A549 (cell line): ENCODE measurements at regions not wholly inside any gene's neighbourhood (a gene's known extent, or its start where the extent isn't known, plus 50 kb on each side); places are given as distances from the start of the nearest gene placed in this dataset.

Experiments used
- ATAC-seq, 2 experiments: fragments of 200-7000 bp in 1 of 2; fragments of >200 bp in 1 of 2; cut with Nextera tagmentation in 1 of 2; cut with Tn5 transposase in 1 of 2; 3 replicates each; pipeline versions ENCODE4 v1.8.0 to v1.9.1; 2018 to 2020; ENCODE audit warnings: mild to moderate bottlenecking in 1 of 2, moderate library complexity in 1 of 2
- CTCF ChIA-PET: fragments of 300-600 bp; sonication (Branson Sonifier 250); formaldehyde crosslinking; extraction: SDS; loops from one replicate; lab custom pipeline; 2021; ENCODE audit warnings: antibody characterized with exemption, inconsistent platforms; lab: Yijun Ruan, JAX
- POLR2A ChIA-PET: fragments of 350-600 bp; formaldehyde crosslinking; extraction: SDS; loops from one replicate; lab custom pipeline; 2021; ENCODE audit warnings: antibody characterized with exemption, inconsistent platforms; lab: Yijun Ruan, JAX
- DNase-seq, 2 experiments: peaks; one replicate each; pipeline versions ENCODE4 v3.0.0 to v3.0.0-alpha.2; 2011 to 2016; ENCODE audit warnings: low read depth in 1 of 2, low spot score in 1 of 2
- FAIRE-seq: peaks from 2 replicates; lab custom pipeline; 2011; peaks lifted over from hg19 to GRCh38; lab: Jason Lieb, UNC
- H3K27ac ChIP-seq, 2 experiments: fragments of >200 bp; sonication (Bioruptor Twin); formaldehyde crosslinking; 3 replicates each; pipeline ENCODE4 v1.5.1; 2016 to 2017
- H3K4me1 ChIP-seq: fragments of >200 bp; sonication (Bioruptor Twin); formaldehyde crosslinking; 3 replicates; pipeline ENCODE4 v1.6.1; 2016
- H3K4me2 ChIP-seq: fragments of >200 bp; sonication (Bioruptor Twin); formaldehyde crosslinking; 3 replicates; pipeline ENCODE4 v1.6.1; 2016
- H3K4me3 ChIP-seq: fragments of >200 bp; sonication (Bioruptor Twin); formaldehyde crosslinking; 3 replicates; pipeline ENCODE4 v1.5.1; 2016
- H3K9me3 ChIP-seq: fragments of >200 bp; sonication (Bioruptor Twin); formaldehyde crosslinking; 3 replicates; pipeline ENCODE4 v1.6.1; 2016
- BHLHE40 ChIP-seq: IDR thresholded peaks from 2 replicates; pipeline ENCODE4 v1.6.1; 2012; ENCODE audit warnings: low read depth, low read length, inconsistent platforms
- CBX8 ChIP-seq: fragments of 200-600 bp; sonication (generic); IDR thresholded peaks from 2 replicates; pipeline ENCODE4 v1.6.1; 2016
- CEBPB ChIP-seq, 2 experiments: fragments of >200 bp in 1 of 2; sonication (Bioruptor Twin) in 1 of 2; formaldehyde crosslinking in 1 of 2; IDR thresholded peaks; 2 replicates each; pipeline ENCODE4 v1.6.1; 2012 to 2016
- CHD4 ChIP-seq: fragments of 200-600 bp; sonication (generic); IDR thresholded peaks from 2 replicates; pipeline ENCODE4 v1.6.1; 2016; ENCODE audit warnings: antibody characterized with exemption, mild to moderate bottlenecking, borderline replicate concordance
- EHF ChIP-seq: fragments of 250-450 bp; sonication (Bioruptor Pico); IDR thresholded peaks from 2 replicates; pipeline ENCODE4 v1.5.0; 2020; ENCODE audit warnings: mild to moderate bottlenecking
- EHMT2 ChIP-seq: fragments of 200-600 bp; sonication (generic); IDR thresholded peaks from 2 replicates; pipeline ENCODE4 v1.6.1; 2016; ENCODE audit warnings: antibody characterized with exemption, low read depth, mild to moderate bottlenecking, moderate library complexity
- ESRRA ChIP-seq: fragments of 150-350 bp; IDR thresholded peaks from 2 replicates; pipeline ENCODE4 v1.6.1; 2014; ENCODE audit warnings: mild to moderate bottlenecking, low read length, borderline replicate concordance
- FOSL2 ChIP-seq, 2 experiments: fragments of 450-650 bp in 1 of 2; fragments of >200 bp in 1 of 2; sonication (Bioruptor Twin) in 1 of 2; formaldehyde crosslinking; IDR thresholded peaks; 2 replicates each; pipeline versions ENCODE4 v1.5.0 to v1.6.1; 2016 to 2020; ENCODE audit warnings: mild to moderate bottlenecking in 1 of 2, moderate library complexity in 1 of 2
- FOXS1 ChIP-seq: fragments of 250-450 bp; sonication (Bioruptor Pico); IDR thresholded peaks from 2 replicates; pipeline ENCODE4 v1.5.0; 2020; ENCODE audit warnings: mild to moderate bottlenecking, moderate library complexity
- HDAC2 ChIP-seq: fragments of 200-600 bp; sonication (generic); IDR thresholded peaks from 2 replicates; pipeline ENCODE4 v1.6.1; 2016
- HOXB13 ChIP-seq: fragments of 250-450 bp; sonication (Bioruptor Pico); IDR thresholded peaks from 2 replicates; pipeline ENCODE4 v1.5.0; 2020; ENCODE audit warnings: low read depth, mild to moderate bottlenecking, moderate library complexity
- JUN ChIP-seq, 2 experiments: fragments of >200 bp; sonication (Bioruptor Twin); formaldehyde crosslinking; IDR thresholded peaks; 2 replicates in 1 of 2; 3 replicates in 1 of 2; pipeline ENCODE4 v1.6.1; 2016 to 2017
- KDM5A ChIP-seq: fragments of 200-600 bp; sonication (generic); IDR thresholded peaks from 2 replicates; pipeline ENCODE4 v1.6.1; 2016; ENCODE audit warnings: antibody characterized with exemption, mild to moderate bottlenecking
- MAFK ChIP-seq: fragments of 450-650 bp; IDR thresholded peaks from 2 replicates; pipeline ENCODE4 v1.6.1; 2014; ENCODE audit not compliant: partially characterized antibody
- MYC ChIP-seq: IDR thresholded peaks from 2 replicates; pipeline ENCODE4 v1.6.1; 2012; ENCODE audit warnings: mild to moderate bottlenecking, inconsistent platforms, low read length, improper control_type of control experiment, borderline replicate concordance
- NPAS2 ChIP-seq: fragments of 250-450 bp; sonication (Bioruptor Pico); IDR thresholded peaks from 2 replicates; pipeline ENCODE4 v1.8.0; 2022; ENCODE audit warnings: mild to moderate bottlenecking, moderate library complexity, borderline replicate concordance
- NR3C1 ChIP-seq: fragments of >200 bp; sonication (Bioruptor Twin); formaldehyde crosslinking; IDR thresholded peaks from 3 replicates; pipeline ENCODE4 v1.6.1; 2017
- POLR2A ChIP-seq: IDR thresholded peaks from 2 replicates; pipeline ENCODE4 v1.6.1; 2012; ENCODE audit warnings: mild to moderate bottlenecking, low read length
- RAD21 ChIP-seq, 2 experiments: fragments of >200 bp in 1 of 2; sonication (Bioruptor Twin) in 1 of 2; formaldehyde crosslinking in 1 of 2; IDR thresholded peaks in 1 of 2; conservative IDR thresholded peaks in 1 of 2; 2 replicates in 1 of 2; 3 replicates in 1 of 2; pipeline ENCODE4 v1.6.1; 2012 to 2018; ENCODE audit warnings: inconsistent platforms in 1 of 2
- RCOR1 ChIP-seq: fragments of 150-350 bp; IDR thresholded peaks from 2 replicates; pipeline ENCODE4 v1.6.1; 2014; ENCODE audit warnings: antibody characterized with exemption, low read length, low read depth
- RNF2 ChIP-seq: fragments of 200-600 bp; sonication (generic); IDR thresholded peaks from 2 replicates; pipeline ENCODE4 v1.6.1; 2016; ENCODE audit warnings: low read depth, mild to moderate bottlenecking, antibody characterized with exemption, moderate library complexity, borderline replicate concordance
- ZC3H11A ChIP-seq: fragments of 450-650 bp; IDR thresholded peaks from 2 replicates; pipeline ENCODE4 v1.6.1; 2014; ENCODE audit warnings: antibody characterized with exemption, mild to moderate bottlenecking
- ZNF302 ChIP-seq: fragments of 250-450 bp; sonication (Bioruptor Pico); IDR thresholded peaks from 2 replicates; pipeline ENCODE4 v1.9.0; 2021; ENCODE audit warnings: inconsistent platforms, mild to moderate bottlenecking, moderate library complexity
- WGBS: methylation state at CpG from one replicate; pipeline ENCODE4 v1.1.6; 2017; ENCODE audit errors: missing lambda C conversion rate; 5-methylcytosine and 5-hydroxymethylcytosine counted together
- TF ChIP-seq, protein P1 (sequence below): IDR thresholded peaks from 2 replicates; pipeline ENCODE4 v1.6.1; 2012
- TF ChIP-seq, protein P2 (sequence below): fragments of 450-650 bp; IDR thresholded peaks from 2 replicates; pipeline ENCODE4 v1.6.1; 2014; ENCODE audit warnings: antibody characterized with exemption
- TF ChIP-seq, protein P3 (sequence below): IDR thresholded peaks from 2 replicates; pipeline ENCODE4 v1.6.1; 2012
- TF ChIP-seq, protein P4 (sequence below): fragments of 200-600 bp; sonication (generic); IDR thresholded peaks from 2 replicates; pipeline ENCODE4 v1.6.1; 2016; ENCODE audit warnings: antibody characterized with exemption, mild to moderate bottlenecking, moderate library complexity
- TF ChIP-seq, protein P5 (sequence below): fragments of >200 bp; sonication (Bioruptor Twin); formaldehyde crosslinking; IDR thresholded peaks from 2 replicates; pipeline ENCODE4 v1.6.1; 2016
- TF ChIP-seq, protein P6 (sequence below): fragments of 150-350 bp; IDR thresholded peaks from 2 replicates; pipeline ENCODE4 v1.6.1; 2014; ENCODE audit warnings: low read depth, mild to moderate bottlenecking, low read length

DNA sequence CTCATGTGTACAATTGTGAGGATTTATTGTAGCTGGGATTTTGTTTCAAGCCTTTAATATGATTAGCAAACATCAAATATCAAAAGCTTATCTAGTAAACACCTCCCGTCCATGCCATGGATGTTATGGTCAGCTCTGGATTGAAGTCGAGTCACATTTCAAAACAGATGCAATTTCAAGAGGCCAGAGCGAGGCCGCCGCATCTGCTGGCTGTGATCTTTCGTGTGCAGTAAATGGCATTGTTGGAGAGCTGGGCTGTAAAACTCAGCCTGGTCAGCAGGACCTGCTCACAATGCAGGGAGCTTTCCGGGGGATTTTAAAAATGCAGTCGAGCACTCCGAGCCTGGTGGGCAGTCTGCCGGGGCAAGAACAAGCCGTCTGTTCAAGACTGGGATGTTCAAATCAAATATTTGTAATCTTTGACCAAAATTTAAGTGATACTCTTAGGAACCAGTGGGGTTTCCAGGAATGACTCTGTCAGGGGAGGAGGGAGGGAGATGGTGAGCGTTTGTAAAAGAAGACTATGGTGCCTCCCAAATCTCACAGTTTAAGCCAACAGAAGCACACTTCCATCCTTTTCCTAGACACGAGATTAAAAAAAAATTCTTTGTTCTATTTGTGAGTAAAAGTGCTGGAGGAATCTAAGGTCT, 97.6 kb downstream of the MYCN start:
- 31% methylated on average over 13 of the region's 13 CpGs for WGBS
- CTCF ChIA-PET, result interaction anchor here (1.5 kb wide), 1 partner anchor 39 kb away, joined by 3 read pairs; no protein-coding TSS in a partner anchor
- DNase-seq (no peak), ATAC-seq (no peak; a peak in 1 of 6 replicates), FAIRE-seq (no peak)
- H3K27ac ChIP-seq, result no peak overlapping the region
- no peak overlapping the region for H3K4me2 ChIP-seq
- H3K4me3 ChIP-seq, result no peak overlapping the region
- no peaks in the 10 kb centered on the region for H3K4me1 ChIP-seq
- H3K9me3 ChIP-seq, result no peaks in the 10 kb centered on the region; the same call in 2 of the 3 replicates
- no peak for TF ChIP-seq BHLHE40
- TF ChIP-seq EHF (CRISPR knock-in tag), result no peak
- no peak for TF ChIP-seq MAFK
- TF ChIP-seq FOSL2 (IDR thresholded peaks at IDR 0.05), result no peak
- TF ChIP-seq FOSL2 (CRISPR knock-in tag; IDR thresholded peaks at IDR 0.05), result no peak
- no peak for TF ChIP-seq FOXS1 (CRISPR knock-in tag)
- no peak for TF ChIP-seq HOXB13
- no peak for TF ChIP-seq NR3C1
- TF ChIP-seq, protein P1, sequence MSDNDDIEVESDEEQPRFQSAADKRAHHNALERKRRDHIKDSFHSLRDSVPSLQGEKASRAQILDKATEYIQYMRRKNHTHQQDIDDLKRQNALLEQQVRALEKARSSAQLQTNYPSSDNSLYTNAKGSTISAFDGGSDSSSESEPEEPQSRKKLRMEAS, result no peak
- TF ChIP-seq MYC, result no peak
- TF ChIP-seq CHD4, result no peak
- TF ChIP-seq, protein P2, sequence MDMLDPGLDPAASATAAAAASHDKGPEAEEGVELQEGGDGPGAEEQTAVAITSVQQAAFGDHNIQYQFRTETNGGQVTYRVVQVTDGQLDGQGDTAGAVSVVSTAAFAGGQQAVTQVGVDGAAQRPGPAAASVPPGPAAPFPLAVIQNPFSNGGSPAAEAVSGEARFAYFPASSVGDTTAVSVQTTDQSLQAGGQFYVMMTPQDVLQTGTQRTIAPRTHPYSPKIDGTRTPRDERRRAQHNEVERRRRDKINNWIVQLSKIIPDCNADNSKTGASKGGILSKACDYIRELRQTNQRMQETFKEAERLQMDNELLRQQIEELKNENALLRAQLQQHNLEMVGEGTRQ, result no peak
- no peak for TF ChIP-seq RAD21 (conservative IDR thresholded peaks at IDR 0.05 in 1 of 2, IDR thresholded peaks at IDR 0.05 in 1 of 2)
- no peak for TF ChIP-seq KDM5A
- TF ChIP-seq CBX8, result no peak
- TF ChIP-seq EHMT2, result no peak
- POLR2A ChIA-PET, result no interaction called here

DNA sequence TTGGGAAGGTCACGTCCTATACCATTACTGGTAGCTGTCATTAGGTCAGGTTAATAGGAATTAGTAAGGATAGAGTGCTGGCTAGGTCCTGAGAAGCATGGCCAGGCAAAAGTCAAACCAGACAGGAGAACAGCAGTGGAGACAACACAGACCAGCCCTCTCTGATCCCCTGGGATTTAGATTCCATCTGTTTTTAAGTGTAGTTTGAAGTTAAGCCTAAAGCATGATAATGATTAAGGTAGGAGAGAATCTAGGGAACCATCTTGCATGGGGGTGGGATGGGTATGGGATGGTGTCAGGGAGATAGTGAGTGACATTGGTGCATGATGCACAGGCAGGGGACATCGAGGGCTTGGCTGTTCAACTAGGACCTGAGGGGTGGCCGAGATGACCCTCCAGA, 96.6 kb downstream of the MYCN start:
- H3K27ac ChIP-seq, result no peak overlapping the region
- H3K9me3 ChIP-seq, result no peaks in the 10 kb centered on the region; the same call in 2 of the 3 replicates
- WGBS, result 4% methylated on average over 3 of the region's 3 CpGs
- TF ChIP-seq, protein P3, sequence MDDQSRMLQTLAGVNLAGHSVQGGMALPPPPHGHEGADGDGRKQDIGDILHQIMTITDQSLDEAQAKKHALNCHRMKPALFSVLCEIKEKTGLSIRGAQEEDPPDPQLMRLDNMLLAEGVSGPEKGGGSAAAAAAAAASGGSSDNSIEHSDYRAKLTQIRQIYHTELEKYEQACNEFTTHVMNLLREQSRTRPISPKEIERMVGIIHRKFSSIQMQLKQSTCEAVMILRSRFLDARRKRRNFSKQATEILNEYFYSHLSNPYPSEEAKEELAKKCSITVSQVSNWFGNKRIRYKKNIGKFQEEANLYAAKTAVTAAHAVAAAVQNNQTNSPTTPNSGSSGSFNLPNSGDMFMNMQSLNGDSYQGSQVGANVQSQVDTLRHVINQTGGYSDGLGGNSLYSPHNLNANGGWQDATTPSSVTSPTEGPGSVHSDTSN, result no peak
- TF ChIP-seq ZC3H11A (no peak), EHMT2 (no peak), POLR2A (no peak), CEBPB (IDR thresholded peaks at IDR 0.05) (no peak), ZNF302 (no peak), JUN (IDR thresholded peaks at IDR 0.05) (no peak), RNF2 (no peak), NR3C1 (no peak), NPAS2 (no peak), ESRRA (no peak), HDAC2 (no peak), RCOR1 (no peak)
- TF ChIP-seq, protein P4, sequence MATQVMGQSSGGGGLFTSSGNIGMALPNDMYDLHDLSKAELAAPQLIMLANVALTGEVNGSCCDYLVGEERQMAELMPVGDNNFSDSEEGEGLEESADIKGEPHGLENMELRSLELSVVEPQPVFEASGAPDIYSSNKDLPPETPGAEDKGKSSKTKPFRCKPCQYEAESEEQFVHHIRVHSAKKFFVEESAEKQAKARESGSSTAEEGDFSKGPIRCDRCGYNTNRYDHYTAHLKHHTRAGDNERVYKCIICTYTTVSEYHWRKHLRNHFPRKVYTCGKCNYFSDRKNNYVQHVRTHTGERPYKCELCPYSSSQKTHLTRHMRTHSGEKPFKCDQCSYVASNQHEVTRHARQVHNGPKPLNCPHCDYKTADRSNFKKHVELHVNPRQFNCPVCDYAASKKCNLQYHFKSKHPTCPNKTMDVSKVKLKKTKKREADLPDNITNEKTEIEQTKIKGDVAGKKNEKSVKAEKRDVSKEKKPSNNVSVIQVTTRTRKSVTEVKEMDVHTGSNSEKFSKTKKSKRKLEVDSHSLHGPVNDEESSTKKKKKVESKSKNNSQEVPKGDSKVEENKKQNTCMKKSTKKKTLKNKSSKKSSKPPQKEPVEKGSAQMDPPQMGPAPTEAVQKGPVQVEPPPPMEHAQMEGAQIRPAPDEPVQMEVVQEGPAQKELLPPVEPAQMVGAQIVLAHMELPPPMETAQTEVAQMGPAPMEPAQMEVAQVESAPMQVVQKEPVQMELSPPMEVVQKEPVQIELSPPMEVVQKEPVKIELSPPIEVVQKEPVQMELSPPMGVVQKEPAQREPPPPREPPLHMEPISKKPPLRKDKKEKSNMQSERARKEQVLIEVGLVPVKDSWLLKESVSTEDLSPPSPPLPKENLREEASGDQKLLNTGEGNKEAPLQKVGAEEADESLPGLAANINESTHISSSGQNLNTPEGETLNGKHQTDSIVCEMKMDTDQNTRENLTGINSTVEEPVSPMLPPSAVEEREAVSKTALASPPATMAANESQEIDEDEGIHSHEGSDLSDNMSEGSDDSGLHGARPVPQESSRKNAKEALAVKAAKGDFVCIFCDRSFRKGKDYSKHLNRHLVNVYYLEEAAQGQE, result no peak
- TF ChIP-seq, protein P5, sequence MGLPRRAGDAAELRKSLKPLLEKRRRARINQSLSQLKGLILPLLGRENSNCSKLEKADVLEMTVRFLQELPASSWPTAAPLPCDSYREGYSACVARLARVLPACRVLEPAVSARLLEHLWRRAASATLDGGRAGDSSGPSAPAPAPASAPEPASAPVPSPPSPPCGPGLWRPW, result no peak
- TF ChIP-seq, protein P6, sequence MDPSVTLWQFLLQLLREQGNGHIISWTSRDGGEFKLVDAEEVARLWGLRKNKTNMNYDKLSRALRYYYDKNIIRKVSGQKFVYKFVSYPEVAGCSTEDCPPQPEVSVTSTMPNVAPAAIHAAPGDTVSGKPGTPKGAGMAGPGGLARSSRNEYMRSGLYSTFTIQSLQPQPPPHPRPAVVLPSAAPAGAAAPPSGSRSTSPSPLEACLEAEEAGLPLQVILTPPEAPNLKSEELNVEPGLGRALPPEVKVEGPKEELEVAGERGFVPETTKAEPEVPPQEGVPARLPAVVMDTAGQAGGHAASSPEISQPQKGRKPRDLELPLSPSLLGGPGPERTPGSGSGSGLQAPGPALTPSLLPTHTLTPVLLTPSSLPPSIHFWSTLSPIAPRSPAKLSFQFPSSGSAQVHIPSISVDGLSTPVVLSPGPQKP, result no peak
- TF ChIP-seq, all 56 proteins: peak for 0
- FAIRE-seq, result no peak
- ChIA-PET CTCF (no interaction called here), POLR2A (no interaction called here)
- no peak for DNase-seq
- Histone ChIP-seq H3K4me1 (no peaks in the 10 kb centered on the region), H3K4me3 (no peak overlapping the region), H3K4me2 (no peak overlapping the region)
- no peak for ATAC-seq
